Activated T-cell treated with anti-CD3 and anti-CD28 coated beads, Interleukin-2, amount 50 U/mL, for 72 hours (primary cell): ENCODE measurements at regions not wholly inside any gene's neighbourhood (a gene's known extent, or its start where the extent isn't known, plus 50 kb on each side); places are given as distances from the start of the nearest gene placed in this dataset.

Source experiments
- ATAC-seq, 2 donors: fragments of 150-1000 bp; cut with Tn5 transposase; replicated peaks in 1 of 2; 2 replicates each; pipeline ENCODE4 v1.10.0; 2021; ENCODE audit warnings: moderate library complexity in 2 of 2, mild to moderate bottlenecking in 1 of 2
- DNase-seq, 2 donors: peaks; one replicate each; pipeline ENCODE4 v3.0.0; 2021 to 2022; ENCODE audit warnings: mixed read lengths in 1 of 2
- H3K27ac Mint-ChIP-seq: one replicate; pipeline ENCODE4 v1.8.0; 2022; ENCODE audit warnings: mild to moderate bottlenecking, moderate library complexity, mixed read lengths
- H3K27me3 Mint-ChIP-seq: one replicate; pipeline ENCODE4 v1.8.0; 2022; ENCODE audit warnings: low read depth, mixed read lengths
- H3K36me3 Mint-ChIP-seq, 2 donors: one replicate each; pipeline ENCODE4 v1.8.0; 2022; ENCODE audit warnings: mixed read lengths in 2 of 2, mild to moderate bottlenecking in 1 of 2; ENCODE audit not compliant: insufficient read depth in 2 of 2
- H3K4me1 Mint-ChIP-seq: one replicate; pipeline ENCODE4 v1.8.0; 2022; ENCODE audit warnings: low read depth, mixed read lengths
- H3K4me3 Mint-ChIP-seq, 2 donors: one replicate each; pipeline ENCODE4 v1.8.0; 2022; ENCODE audit warnings: mild to moderate bottlenecking in 2 of 2, mixed read lengths in 2 of 2, moderate library complexity in 2 of 2
- H3K9me3 Mint-ChIP-seq, 2 donors: one replicate each; pipeline ENCODE4 v1.8.0; 2022; ENCODE audit warnings: mixed read lengths in 2 of 2

DNA sequence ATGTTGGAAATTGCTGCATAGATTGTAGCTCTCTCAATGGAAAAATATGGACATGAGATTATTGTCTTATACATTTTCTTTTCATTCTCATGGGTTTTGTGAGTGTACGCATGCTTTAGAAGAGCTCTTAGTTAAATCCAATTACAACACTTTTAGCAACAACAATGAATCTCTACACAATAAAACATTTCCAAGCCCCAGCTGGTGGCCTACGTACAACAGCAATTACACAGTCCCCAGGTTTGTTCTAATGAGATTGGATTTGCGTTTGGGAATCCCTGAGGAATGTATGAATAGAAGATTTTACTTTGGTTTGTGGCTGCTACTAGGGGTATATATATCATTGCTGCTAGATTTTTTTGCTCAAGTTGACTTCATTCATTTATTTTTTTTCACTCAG lies 98.6 kb downstream of the FHDC1 start:
- Mint-ChIP-seq H3K27me3 (peaks cover 7% of the 10 kb centered on the region), H3K4me3 (no peak overlapping the region), H3K36me3 (peaks cover 3 to 5% of the 10 kb centered on the region in 2 donors), H3K27ac (no peak overlapping the region), H3K4me1 (no peaks in the 10 kb centered on the region), H3K9me3 (peaks cover 4 to 6% of the 10 kb centered on the region in 2 donors)
- ATAC-seq (no peak), DNase-seq (no peak)

DNA sequence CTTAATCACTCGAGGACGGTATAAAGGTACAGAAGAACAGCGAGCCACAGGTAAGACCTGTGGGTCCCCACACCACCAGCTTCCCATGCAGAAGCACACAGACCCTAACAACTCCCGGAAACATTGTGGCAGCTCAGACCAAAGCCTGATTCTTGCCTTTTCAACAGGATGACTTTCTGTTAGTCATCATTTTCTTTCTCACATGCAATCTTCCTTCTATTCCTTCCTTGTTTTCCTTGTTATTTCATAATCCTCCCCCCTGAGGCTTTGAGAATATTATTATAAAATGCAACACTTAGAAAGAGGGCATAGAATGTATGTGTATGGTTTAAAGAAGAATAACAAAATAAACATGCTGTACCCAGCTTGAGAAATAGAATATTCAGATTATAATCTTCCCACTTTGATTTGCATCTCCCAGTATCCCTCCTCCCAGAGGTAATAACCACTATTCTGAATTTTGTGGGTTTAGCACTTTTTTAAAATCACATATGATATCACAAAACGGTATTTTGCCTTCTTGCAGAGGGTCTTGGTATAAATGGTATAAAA lies 100.9 kb downstream of the FHDC1 start:
- no peak for DNase-seq
- no peak overlapping the region for H3K4me3 Mint-ChIP-seq
- H3K36me3 Mint-ChIP-seq, result no peaks in the 10 kb centered on the region
- no peaks in the 10 kb centered on the region for H3K9me3 Mint-ChIP-seq
- no peak overlapping the region for H3K27ac Mint-ChIP-seq
- no peak for ATAC-seq
- no peaks in the 10 kb centered on the region for H3K4me1 Mint-ChIP-seq
- H3K27me3 Mint-ChIP-seq, result peaks cover 7% of the 10 kb centered on the region

DNA sequence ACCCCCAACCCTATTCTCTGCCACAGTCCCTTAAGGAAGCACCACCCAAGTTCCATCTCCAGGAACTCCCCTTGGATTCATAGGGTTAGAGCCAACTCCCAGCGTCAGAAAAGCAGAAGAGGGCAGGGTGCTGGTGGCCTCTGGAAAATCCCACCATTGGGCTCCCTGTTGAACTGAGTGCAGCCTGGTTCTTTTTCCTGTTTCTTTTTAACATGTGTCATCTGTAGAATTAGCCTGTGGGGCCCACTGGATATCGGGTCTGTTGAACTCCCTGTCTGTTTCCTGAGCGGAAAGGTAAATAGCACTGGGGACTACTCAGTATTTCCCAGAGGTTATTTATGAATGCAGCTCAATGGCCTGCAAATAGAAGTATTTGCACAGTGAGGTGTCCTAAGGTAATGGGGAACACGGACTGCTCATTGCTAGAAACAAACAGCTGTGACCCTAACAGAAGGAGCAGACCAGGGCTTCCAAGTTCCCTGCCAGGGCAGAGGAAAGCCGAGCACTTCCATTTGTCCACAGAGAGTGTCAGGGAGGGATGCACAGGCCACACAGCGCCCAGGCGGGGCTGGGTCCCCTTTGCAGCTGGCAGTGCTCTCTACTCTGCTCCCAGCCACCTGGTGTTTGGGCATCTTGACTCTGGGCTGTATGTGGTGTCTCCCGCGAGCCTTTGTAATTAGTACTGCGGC lies 102.6 kb downstream of the FHDC1 start:
- Mint-ChIP-seq H3K4me3 (no peak overlapping the region), H3K27ac (no peak overlapping the region), H3K9me3 (no peaks in the 10 kb centered on the region), H3K36me3 (no peaks in the 10 kb centered on the region), H3K4me1 (no peaks in the 10 kb centered on the region), H3K27me3 (peaks cover 7% of the 10 kb centered on the region)
- ATAC-seq, result no peak
- no peak for DNase-seq

DNA sequence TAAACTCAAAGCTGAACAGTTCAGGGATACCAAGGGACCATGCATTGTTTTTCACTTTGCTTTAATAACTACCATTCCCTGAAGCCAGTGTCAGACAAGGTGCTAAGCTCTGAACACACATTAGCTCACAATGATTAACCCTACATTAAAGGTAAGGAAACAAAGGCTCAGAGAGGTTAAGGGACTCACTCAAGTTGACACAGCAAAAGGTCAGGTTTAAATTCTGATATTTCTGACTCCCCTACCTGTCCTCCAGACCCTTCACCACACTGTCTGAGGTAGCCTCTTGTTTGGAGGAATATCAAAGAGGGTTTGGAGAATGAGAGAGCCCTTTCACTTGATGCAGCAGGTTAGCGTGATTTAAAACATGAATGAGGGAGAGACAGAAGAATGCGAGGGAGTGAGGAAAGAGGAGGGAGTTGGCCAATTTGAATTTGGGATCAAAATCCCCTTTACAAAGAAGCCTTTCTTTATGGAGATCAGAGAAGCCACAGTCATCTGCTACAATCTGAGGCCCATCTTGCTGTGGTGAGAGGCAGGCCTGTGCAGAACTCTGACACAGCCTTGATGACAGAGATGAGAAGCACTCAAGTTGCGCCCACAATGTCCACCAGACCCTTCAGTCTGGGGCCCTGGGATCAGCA lies 103.5 kb downstream of the FHDC1 start:
- no peaks in the 10 kb centered on the region for H3K9me3 Mint-ChIP-seq
- H3K4me3 Mint-ChIP-seq, result no peak overlapping the region
- DNase-seq (no peak), ATAC-seq (no peak)
- no peak overlapping the region for H3K27ac Mint-ChIP-seq
- peaks cover 7% of the 10 kb centered on the region for H3K27me3 Mint-ChIP-seq
- no peaks in the 10 kb centered on the region for H3K4me1 Mint-ChIP-seq
- H3K36me3 Mint-ChIP-seq, result no peaks in the 10 kb centered on the region

DNA sequence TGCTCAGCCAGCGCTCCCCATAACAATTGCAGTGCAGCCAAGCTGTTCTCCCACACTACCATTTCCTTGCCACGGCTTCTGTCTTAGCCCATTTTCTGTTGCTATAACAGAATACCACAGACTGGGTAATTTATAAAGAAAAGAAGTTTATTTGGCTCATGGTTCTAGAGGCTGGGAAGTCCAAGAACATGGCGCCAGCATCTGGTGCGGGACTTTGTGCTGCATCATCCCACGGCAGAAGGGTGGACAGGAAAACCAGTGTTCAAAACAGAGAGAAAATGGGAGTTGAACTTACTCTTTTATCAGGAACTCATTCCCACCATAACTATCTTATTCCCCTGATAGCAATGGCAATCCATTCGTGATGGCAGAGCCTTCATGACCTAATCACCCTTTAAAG lies 104.6 kb downstream of the FHDC1 start:
- H3K4me3 Mint-ChIP-seq, result no peak overlapping the region
- H3K27ac Mint-ChIP-seq, result no peak overlapping the region
- no peaks in the 10 kb centered on the region for H3K4me1 Mint-ChIP-seq
- no peak for ATAC-seq
- no peak for DNase-seq
- H3K27me3 Mint-ChIP-seq, result peaks cover 11% of the 10 kb centered on the region
- H3K36me3 Mint-ChIP-seq, result no peaks in the 10 kb centered on the region
- H3K9me3 Mint-ChIP-seq, result no peaks in the 10 kb centered on the region

DNA sequence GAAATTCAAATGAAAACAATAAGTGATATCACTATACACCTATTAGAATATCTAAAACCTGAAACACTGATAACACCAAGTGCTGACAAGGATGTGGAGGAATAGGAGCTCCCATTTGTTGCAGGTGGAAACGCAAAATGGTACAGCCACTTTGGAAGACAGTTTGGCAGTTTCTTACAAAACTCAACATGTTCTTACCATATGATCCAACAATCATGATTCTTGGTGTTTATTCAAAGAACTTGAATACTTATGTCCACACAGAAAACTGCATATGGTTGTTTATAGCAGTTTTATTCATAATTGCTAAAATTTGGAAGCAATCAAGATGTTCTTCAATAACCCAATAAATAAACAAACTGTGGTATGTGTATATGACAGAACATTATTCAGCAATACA lies 107.9 kb downstream of the FHDC1 start:
- Mint-ChIP-seq H3K4me1 (no peaks in the 10 kb centered on the region), H3K27me3 (peaks cover 9% of the 10 kb centered on the region), H3K27ac (no peak overlapping the region), H3K36me3 (no peaks in the 10 kb centered on the region), H3K9me3 (no peaks in the 10 kb centered on the region), H3K4me3 (no peak overlapping the region)
- DNase-seq (no peak), ATAC-seq (no peak)

DNA sequence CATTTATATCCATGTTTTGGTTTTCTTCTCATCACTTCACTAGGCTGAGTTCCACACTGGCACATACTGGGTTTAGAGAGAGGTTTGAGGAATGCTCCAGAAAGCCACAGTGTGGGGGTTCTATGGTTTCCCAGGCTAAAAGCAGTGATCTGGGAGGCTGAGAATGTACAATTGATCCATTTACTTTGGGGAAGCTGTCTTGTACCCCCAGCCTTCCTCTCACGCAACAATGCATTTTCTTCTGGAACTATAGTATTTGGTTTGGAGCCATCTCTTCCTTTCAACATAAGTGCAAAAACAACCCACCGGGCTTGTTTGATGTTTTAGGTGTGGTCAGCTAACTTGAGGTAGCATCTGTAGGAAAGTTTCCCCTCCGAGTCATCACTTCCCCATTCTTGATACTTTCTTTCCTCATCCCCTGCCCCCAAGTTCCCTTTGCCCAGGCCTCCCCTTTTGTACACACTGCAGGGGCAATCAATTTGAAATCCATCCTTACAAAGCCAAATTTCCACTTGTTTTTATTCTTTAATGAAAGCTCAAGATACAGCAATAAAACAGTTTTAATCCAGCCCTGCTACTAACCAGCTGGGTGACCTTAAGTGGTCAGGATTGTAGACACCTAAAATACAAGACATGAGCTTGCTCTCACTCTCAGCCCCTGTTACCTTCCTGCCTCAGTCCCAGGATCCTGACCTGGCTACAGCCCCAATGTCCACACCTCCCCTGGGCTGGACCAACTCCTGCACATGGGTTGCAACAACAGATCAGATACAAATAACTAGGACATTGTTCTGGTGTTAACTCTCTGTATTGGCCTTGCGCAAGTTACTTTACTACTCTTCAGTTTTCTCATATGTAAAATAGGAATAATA lies 109.2 kb downstream of the FHDC1 start:
- no peaks in the 10 kb centered on the region for H3K9me3 Mint-ChIP-seq
- no peak overlapping the region for H3K4me3 Mint-ChIP-seq
- no peaks in the 10 kb centered on the region for H3K36me3 Mint-ChIP-seq
- H3K27me3 Mint-ChIP-seq, result peaks cover 9% of the 10 kb centered on the region
- H3K4me1 Mint-ChIP-seq, result no peaks in the 10 kb centered on the region
- ATAC-seq (no peak), DNase-seq (no peak)
- H3K27ac Mint-ChIP-seq, result no peak overlapping the region

DNA sequence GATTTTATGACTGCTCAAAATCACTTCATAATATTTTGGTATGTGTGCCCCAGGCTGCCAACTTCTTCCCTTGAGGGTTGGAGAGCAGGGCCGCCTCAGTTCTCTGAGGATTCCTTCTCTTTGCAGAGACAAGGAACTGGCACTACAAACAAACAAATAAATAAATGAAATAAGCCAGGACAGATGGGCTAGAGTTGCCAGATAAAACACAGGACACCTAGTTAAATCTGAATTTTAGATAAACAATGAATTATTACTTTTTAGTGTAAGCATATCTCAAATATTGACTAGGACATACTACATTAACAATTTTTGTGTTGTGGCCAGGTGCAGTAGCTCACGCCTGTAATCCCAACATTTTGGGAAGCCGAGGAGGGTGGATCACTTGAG lies 122.5 kb downstream of the FHDC1 start:
- H3K9me3 Mint-ChIP-seq, result no peaks in the 10 kb centered on the region
- H3K4me1 Mint-ChIP-seq, result no peaks in the 10 kb centered on the region
- no peak overlapping the region for H3K4me3 Mint-ChIP-seq
- H3K27ac Mint-ChIP-seq, result no peak overlapping the region
- H3K27me3 Mint-ChIP-seq, result peaks cover 32% of the 10 kb centered on the region
- H3K36me3 Mint-ChIP-seq, result peaks cover 0 to 2% of the 10 kb centered on the region in 2 donors
- ATAC-seq (no peak), DNase-seq (no peak)

DNA sequence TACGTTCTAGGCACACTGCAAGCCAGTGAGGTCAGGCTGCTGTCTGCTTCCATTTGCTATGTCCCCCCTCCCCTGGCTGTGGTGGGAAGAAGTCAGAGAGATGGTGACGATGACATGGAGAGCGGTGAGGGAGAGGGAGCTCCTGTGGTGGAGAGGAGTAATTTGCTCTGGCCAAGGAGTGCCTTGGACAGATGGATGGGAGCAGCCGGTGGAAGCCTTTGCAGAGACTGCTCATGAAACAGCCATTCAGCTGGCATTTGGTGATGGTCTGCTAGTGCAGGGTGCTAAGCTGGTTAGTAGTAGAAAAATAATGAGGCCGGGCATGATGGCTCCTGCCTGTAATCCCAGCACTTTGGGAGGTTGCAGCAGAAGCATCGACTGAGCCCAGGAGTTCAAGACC lies 124.1 kb downstream of the FHDC1 start:
- no peaks in the 10 kb centered on the region for H3K4me1 Mint-ChIP-seq
- ATAC-seq (no peak), DNase-seq (no peak)
- no peaks in the 10 kb centered on the region for H3K9me3 Mint-ChIP-seq
- no peak overlapping the region for H3K4me3 Mint-ChIP-seq
- no peaks in the 10 kb centered on the region for H3K36me3 Mint-ChIP-seq
- H3K27me3 Mint-ChIP-seq, result peaks cover 26% of the 10 kb centered on the region
- no peak overlapping the region for H3K27ac Mint-ChIP-seq

DNA sequence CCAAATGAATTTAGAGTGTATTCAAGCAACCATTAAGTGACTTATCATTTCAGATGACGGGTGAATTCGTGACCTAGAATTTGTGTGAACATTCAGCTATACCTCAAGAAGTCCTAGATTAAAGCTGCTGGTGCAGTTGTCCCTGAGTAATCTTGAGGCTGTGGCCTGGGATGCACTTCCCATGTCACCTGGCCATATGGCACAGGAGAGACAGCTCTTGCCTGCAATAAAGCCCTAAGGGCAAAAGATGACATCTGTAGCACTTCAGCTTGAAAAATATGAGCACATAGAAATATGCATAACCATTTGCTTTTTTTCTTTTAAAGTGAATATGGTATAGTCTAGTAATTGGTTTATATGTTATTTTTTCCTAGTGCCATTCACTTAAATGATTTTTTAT lies 125.8 kb downstream of the FHDC1 start:
- ATAC-seq, result no peak
- no peaks in the 10 kb centered on the region for H3K9me3 Mint-ChIP-seq
- H3K4me1 Mint-ChIP-seq, result no peaks in the 10 kb centered on the region
- H3K36me3 Mint-ChIP-seq, result no peaks in the 10 kb centered on the region
- H3K27me3 Mint-ChIP-seq, result peaks cover 17% of the 10 kb centered on the region
- no peak overlapping the region for H3K4me3 Mint-ChIP-seq
- DNase-seq, result no peak
- H3K27ac Mint-ChIP-seq, result no peak overlapping the region

DNA sequence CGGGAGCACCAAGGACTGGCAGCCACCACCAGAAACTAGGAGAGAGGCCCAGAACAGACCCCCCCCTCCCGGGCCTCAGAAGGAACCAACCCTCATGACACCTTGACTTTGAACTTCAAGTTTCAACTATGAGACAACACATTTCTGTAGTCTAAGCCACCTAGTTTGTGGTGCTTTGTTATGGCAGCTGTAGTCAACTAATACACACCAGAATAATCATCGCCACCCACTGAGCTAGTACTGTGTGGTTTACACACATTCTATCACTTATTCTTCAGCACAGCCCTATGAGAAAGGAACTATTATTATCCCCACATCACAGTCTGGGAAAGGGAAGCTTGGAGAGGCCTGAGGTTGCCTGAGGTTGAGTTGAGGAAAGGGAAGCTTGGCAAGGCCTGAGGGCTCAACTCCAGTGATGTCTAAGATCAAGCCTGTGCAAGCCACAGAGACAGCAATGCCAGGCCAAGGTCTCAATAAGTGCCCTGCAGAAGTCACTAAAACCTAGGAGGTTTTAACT lies 126.6 kb downstream of the FHDC1 start:
- Mint-ChIP-seq H3K4me1 (no peaks in the 10 kb centered on the region), H3K36me3 (no peaks in the 10 kb centered on the region), H3K4me3 (no peak overlapping the region), H3K27me3 (peaks cover 10% of the 10 kb centered on the region), H3K27ac (no peak overlapping the region), H3K9me3 (no peaks in the 10 kb centered on the region)
- DNase-seq, result no peak
- ATAC-seq, result no peak

DNA sequence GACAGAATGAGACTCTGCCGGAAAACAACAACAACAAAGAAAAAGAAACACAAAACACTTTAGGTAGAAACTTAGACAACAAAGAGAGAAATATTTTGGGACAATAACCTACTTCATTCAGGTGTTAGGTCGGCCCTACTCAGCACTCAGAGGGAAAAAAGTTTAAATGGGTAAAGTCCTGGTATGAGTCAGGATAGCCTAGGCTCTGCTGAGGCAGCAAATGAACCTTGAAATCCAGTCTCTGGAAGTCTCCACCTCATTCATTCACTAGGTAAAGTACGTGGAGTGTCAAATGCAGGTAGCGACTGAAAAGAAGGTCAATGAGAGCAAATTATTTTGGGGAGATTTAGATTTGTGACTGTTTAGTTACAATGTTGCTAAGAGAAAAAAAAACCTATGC lies 127.4 kb downstream of the FHDC1 start:
- DNase-seq (no peak), ATAC-seq (no peak)
- peaks cover 2% of the 10 kb centered on the region for H3K27me3 Mint-ChIP-seq
- H3K27ac Mint-ChIP-seq, result no peak overlapping the region
- no peaks in the 10 kb centered on the region for H3K4me1 Mint-ChIP-seq
- no peaks in the 10 kb centered on the region for H3K9me3 Mint-ChIP-seq
- no peaks in the 10 kb centered on the region for H3K36me3 Mint-ChIP-seq
- H3K4me3 Mint-ChIP-seq, result no peak overlapping the region

DNA sequence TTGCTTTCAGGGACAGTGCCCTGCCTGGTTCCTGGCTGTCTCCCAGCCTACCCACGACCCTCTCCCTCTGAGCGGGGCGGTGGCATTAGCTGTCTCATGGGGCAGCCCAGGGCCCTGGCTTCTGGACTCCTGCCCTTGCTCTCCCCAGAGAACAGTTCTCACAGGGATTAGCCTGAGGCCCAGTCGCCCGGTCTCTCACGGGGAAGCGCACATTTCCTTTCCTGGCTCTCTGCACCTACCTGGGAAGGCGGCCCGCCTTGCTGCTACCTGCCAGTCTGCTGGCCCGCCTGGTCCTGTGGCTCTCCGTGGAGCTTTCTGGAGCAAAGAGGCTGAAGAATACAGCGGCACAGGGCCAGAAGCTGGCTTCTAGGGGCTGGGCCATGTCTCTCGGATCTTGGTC lies 128.4 kb downstream of the FHDC1 start:
- Mint-ChIP-seq H3K27ac (no peak overlapping the region), H3K4me3 (no peak overlapping the region), H3K9me3 (no peaks in the 10 kb centered on the region), H3K36me3 (no peaks in the 10 kb centered on the region), H3K27me3 (no peaks in the 10 kb centered on the region), H3K4me1 (no peaks in the 10 kb centered on the region)
- ATAC-seq (no peak), DNase-seq (no peak)
